ENCODE measurements at regions not wholly inside any gene's neighbourhood (a gene's known extent, or its start where the extent isn't known, plus 50 kb on each side); places are given as distances from the start of the nearest gene placed in this dataset.

- no peak overlapping the region for H3K27ac ChIP-seq (ENCODE audit: low read depth in 2 of 2, low read length in 2 of 2)
- H3K4me3 ChIP-seq (ENCODE audit: low read length in 3 of 3) = no peak overlapping the region
- H3K36me3 ChIP-seq (ENCODE audit: control insufficient read depth in 2 of 3, insufficient read depth in 3 of 3, low read length in 3 of 3) = no peaks in the 10 kb centered on the region
- no peaks in the 10 kb centered on the region for H3K27me3 ChIP-seq (ENCODE audit: control insufficient read depth, insufficient read depth, low read length)
- H3K4me1 ChIP-seq (ENCODE audit: control insufficient read depth in 2 of 3, insufficient read depth in 2 of 3, low read depth in 1 of 3, low read length in 3 of 3) = peaks cover 0 to 3% (median 2%) of the 10 kb centered on the region in 3 donors
- intact Hi-C loops (cut with DNase I) = loop anchor here (10.0 kb wide), 1 partner anchor 607 kb away; the partner anchor contains the start of gene ENC1
- TF ChIP-seq CTCF (IDR thresholded peaks at IDR 0.05; ENCODE audit: borderline replicate concordance, extremely low read depth, insufficient read depth) = no peak
- DNase-seq (no peak), FAIRE-seq (no peak)
- H3K9ac ChIP-seq (ENCODE audit: low read length in 3 of 3) = no peak overlapping the region
- H3K9me3 ChIP-seq (ENCODE audit: control insufficient read depth in 2 of 3, insufficient read depth in 1 of 3, low read length in 3 of 3) = no peaks in the 10 kb centered on the region
Measured at GRCh38 chr5:74037321-74037720, 411.3 kb downstream of the ARHGEF28 start.

GRCh38 chr5:74035521-74035937, 409.5 kb downstream of the ARHGEF28 start:
- TF ChIP-seq CTCF (IDR thresholded peaks at IDR 0.05; ENCODE audit: borderline replicate concordance, extremely low read depth, insufficient read depth) = peak; percentile 20
- no peaks in the 10 kb centered on the region for H3K27me3 ChIP-seq (ENCODE audit: control insufficient read depth, insufficient read depth, low read length)
- H3K9me3 ChIP-seq (ENCODE audit: control insufficient read depth in 2 of 3, insufficient read depth in 1 of 3, low read length in 3 of 3) = no peaks in the 10 kb centered on the region
- peak; percentile 29 for FAIRE-seq
- intact Hi-C loops (cut with DNase I) = loop anchor here (10.0 kb wide), 1 partner anchor 609 kb away; the partner anchor contains the start of gene ENC1
- peaks cover 0 to 2% (median 0%) of the 10 kb centered on the region in 3 donors for H3K4me1 ChIP-seq (ENCODE audit: control insufficient read depth in 2 of 3, insufficient read depth in 2 of 3, low read depth in 1 of 3, low read length in 3 of 3)
- H3K27ac ChIP-seq (ENCODE audit: low read depth in 2 of 2, low read length in 2 of 2) = no peak overlapping the region
- peak in 4 of 5 donors; percentile 54 to 89 (median 72) for DNase-seq
- H3K4me3 ChIP-seq (ENCODE audit: low read length in 3 of 3) = no peak overlapping the region
- H3K36me3 ChIP-seq (ENCODE audit: control insufficient read depth in 2 of 3, insufficient read depth in 3 of 3, low read length in 3 of 3) = no peaks in the 10 kb centered on the region
- no peak overlapping the region for H3K9ac ChIP-seq (ENCODE audit: low read length in 3 of 3)

GRCh38 chr5:74034733-74035132, 408.7 kb downstream of the ARHGEF28 start:
- no peaks in the 10 kb centered on the region for H3K9me3 ChIP-seq (ENCODE audit: control insufficient read depth in 2 of 3, insufficient read depth in 1 of 3, low read length in 3 of 3)
- FAIRE-seq (no peak), DNase-seq (no peak)
- no peak overlapping the region for H3K9ac ChIP-seq (ENCODE audit: low read length in 3 of 3)
- intact Hi-C loops (cut with DNase I) = loop anchor here (10.0 kb wide), 1 partner anchor 610 kb away; the partner anchor contains the start of gene ENC1
- no peak for TF ChIP-seq CTCF (IDR thresholded peaks at IDR 0.05; ENCODE audit: borderline replicate concordance, extremely low read depth, insufficient read depth)
- no peaks in the 10 kb centered on the region for H3K27me3 ChIP-seq (ENCODE audit: control insufficient read depth, insufficient read depth, low read length)
- H3K27ac ChIP-seq (ENCODE audit: low read depth in 2 of 2, low read length in 2 of 2) = no peak overlapping the region
- H3K36me3 ChIP-seq (ENCODE audit: control insufficient read depth in 2 of 3, insufficient read depth in 3 of 3, low read length in 3 of 3) = no peaks in the 10 kb centered on the region
- H3K4me1 ChIP-seq (ENCODE audit: control insufficient read depth in 2 of 3, insufficient read depth in 2 of 3, low read depth in 1 of 3, low read length in 3 of 3) = peaks cover 0 to 2% (median 0%) of the 10 kb centered on the region in 3 donors
- no peak overlapping the region for H3K4me3 ChIP-seq (ENCODE audit: low read length in 3 of 3)

GRCh38 chr5:74032617-74033016, 406.6 kb downstream of the ARHGEF28 start:
- Histone ChIP-seq H3K9me3 (ENCODE audit: control insufficient read depth in 2 of 3, insufficient read depth in 1 of 3, low read length in 3 of 3) (no peaks in the 10 kb centered on the region), H3K27ac (ENCODE audit: low read depth in 2 of 2, low read length in 2 of 2) (no peak overlapping the region), H3K36me3 (ENCODE audit: control insufficient read depth in 2 of 3, insufficient read depth in 3 of 3, low read length in 3 of 3) (no peaks in the 10 kb centered on the region), H3K9ac (ENCODE audit: low read length in 3 of 3) (no peak overlapping the region), H3K4me1 (ENCODE audit: control insufficient read depth in 2 of 3, insufficient read depth in 2 of 3, low read depth in 1 of 3, low read length in 3 of 3) (peaks cover 0 to 2% (median 0%) of the 10 kb centered on the region in 3 donors), H3K4me3 (ENCODE audit: low read length in 3 of 3) (no peak overlapping the region), H3K27me3 (ENCODE audit: control insufficient read depth, insufficient read depth, low read length) (no peaks in the 10 kb centered on the region)
- no peak for TF ChIP-seq CTCF (IDR thresholded peaks at IDR 0.05; ENCODE audit: borderline replicate concordance, extremely low read depth, insufficient read depth)
- DNase-seq (no peak), FAIRE-seq (no peak)
- intact Hi-C loops (cut with DNase I) = loop anchor here (10.0 kb wide), 1 partner anchor 612 kb away; the partner anchor contains the start of gene ENC1

Measured in kidney (tissue), 13 donors.